Fibroblast of lung (primary cell): ENCODE measurements at regions not wholly inside any gene's neighbourhood (a gene's known extent, or its start where the extent isn't known, plus 50 kb on each side); places are given as distances from the start of the nearest gene placed in this dataset.

ENCODE experiments used
- DNase-seq, 2 donors: peaks; one replicate each; pipeline versions ENCODE4 v3.0.0 to v3.0.0-alpha.2; 2010; ENCODE audit warnings: low read depth in 2 of 2
- H2AFZ ChIP-seq: 2 replicates; pipeline ENCODE4 v1.5.1; 2012; ENCODE audit warnings: low read length, control low read depth, inconsistent platforms
- H3K27ac ChIP-seq: 2 replicates; pipeline ENCODE4 v1.5.1; 2011; ENCODE audit warnings: low read length, control low read depth; ENCODE audit not compliant: insufficient read depth
- H3K27me3 ChIP-seq: 2 replicates; pipeline ENCODE4 v1.5.1; 2011; ENCODE audit warnings: mild to moderate bottlenecking, low read length; ENCODE audit not compliant: control insufficient read depth, insufficient read depth
- H3K36me3 ChIP-seq: 2 replicates; pipeline ENCODE4 v1.5.1; 2011; ENCODE audit warnings: low read length; ENCODE audit not compliant: control insufficient read depth, insufficient read depth
- H3K4me1 ChIP-seq: 2 replicates; pipeline ENCODE4 v1.5.1; 2011; ENCODE audit warnings: low read length; ENCODE audit not compliant: control insufficient read depth, insufficient read depth; ENCODE audit errors: extremely low read depth
- H3K4me2 ChIP-seq: 2 replicates; pipeline ENCODE4 v1.5.1; 2011; ENCODE audit warnings: low read length, control low read depth; ENCODE audit not compliant: insufficient read depth; ENCODE audit errors: extremely low read depth
- H3K4me3 ChIP-seq, 4 experiments: fragments of 200-600 bp in 1 of 4; sonication (generic) in 1 of 4; replicated peaks in 1 of 4; 2 replicates each; pipeline ENCODE4 v1.5.1; 2011 to 2016; ENCODE audit warnings: low read length in 4 of 4, low read depth in 3 of 4, mild to moderate bottlenecking in 3 of 4, control low read depth in 2 of 4, inconsistent platforms in 1 of 4, mixed read lengths in 1 of 4; ENCODE audit not compliant: insufficient read depth in 1 of 4; ENCODE audit errors: control extremely low read depth in 1 of 4
- H3K79me2 ChIP-seq: 2 replicates; pipeline ENCODE4 v1.5.1; 2012; ENCODE audit warnings: mild to moderate bottlenecking, low read length, inconsistent platforms; ENCODE audit not compliant: control insufficient read depth, insufficient read depth
- H3K9ac ChIP-seq: 2 replicates; pipeline ENCODE4 v1.5.1; 2011; ENCODE audit warnings: mild to moderate bottlenecking, low read length, control low read depth; ENCODE audit not compliant: insufficient read depth
- H3K9me3 ChIP-seq: 2 replicates; pipeline ENCODE4 v1.5.1; 2012; ENCODE audit warnings: low read depth, low read length; ENCODE audit not compliant: control insufficient read depth, insufficient read depth
- H4K20me1 ChIP-seq: 2 replicates; pipeline ENCODE4 v1.5.1; 2011; ENCODE audit warnings: low read length; ENCODE audit not compliant: control insufficient read depth, insufficient read depth; ENCODE audit errors: extremely low read depth
- CTCF ChIP-seq, 2 donors: IDR thresholded peaks in 1 of 2; conservative IDR thresholded peaks in 1 of 2; 1 replicate in 1 of 2; 2 replicates in 1 of 2; pipeline ENCODE4 v1.5.1; 2011 to 2012; ENCODE audit warnings: low read length in 2 of 2, control low read depth in 1 of 2, inconsistent platforms in 1 of 2, low read depth in 1 of 2, mild to moderate bottlenecking in 1 of 2
- EZH2 ChIP-seq: IDR thresholded peaks from 2 replicates; pipeline ENCODE4 v1.5.1; 2012; ENCODE audit warnings: low read length, control low read depth, mild to moderate bottlenecking; ENCODE audit errors: missing control alignments

- peak overlapping the region; percentile 68 for H3K4me2 ChIP-seq
- no peaks in the 10 kb centered on the region for H3K27me3 ChIP-seq
- H3K79me2 ChIP-seq: peaks cover 2% of the 10 kb centered on the region
- no peak overlapping the region for H2AFZ ChIP-seq
- no peaks in the 10 kb centered on the region for H3K9me3 ChIP-seq
- peak; percentile 94 to 99 for DNase-seq
- peaks cover 18% of the 10 kb centered on the region for H3K4me1 ChIP-seq
- TF ChIP-seq EZH2 (no peak), CTCF (conservative IDR thresholded peaks at IDR 0.05 in 1 of 2, IDR thresholded peaks at IDR 0.05 in 1 of 2; ENCODE audit: low read depth in 1 of 2, low read length in 2 of 2) (no peak)
- no peak overlapping the region for H3K9ac ChIP-seq
- no peak overlapping the region for H3K4me3 ChIP-seq
- H3K36me3 ChIP-seq: no peaks in the 10 kb centered on the region
- H3K27ac ChIP-seq: peak overlapping the region; percentile 71
- no peaks in the 10 kb centered on the region for H4K20me1 ChIP-seq
Measured at GRCh38 chr16:85321509-85322271, 209.4 kb upstream of the CIBAR2 start.

- TF ChIP-seq EZH2: no peak
- TF ChIP-seq CTCF (conservative IDR thresholded peaks at IDR 0.05 in 1 of 2, IDR thresholded peaks at IDR 0.05 in 1 of 2; ENCODE audit: low read depth in 1 of 2, low read length in 2 of 2): no peak
- Histone ChIP-seq H4K20me1 (no peaks in the 10 kb centered on the region), H3K36me3 (no peaks in the 10 kb centered on the region), H2AFZ (no peak overlapping the region), H3K9ac (no peak overlapping the region), H3K79me2 (peaks cover 2% of the 10 kb centered on the region), H3K4me3 (no peak overlapping the region), H3K4me1 (peaks cover 18% of the 10 kb centered on the region), H3K9me3 (no peaks in the 10 kb centered on the region), H3K27me3 (no peaks in the 10 kb centered on the region), H3K4me2 (no peak overlapping the region), H3K27ac (no peak overlapping the region)
- no peak for DNase-seq
Measured at GRCh38 chr16:85323230-85323960, 211.1 kb upstream of the CIBAR2 start.

- H3K4me1 ChIP-seq: peaks cover 18% of the 10 kb centered on the region
- H3K9me3 ChIP-seq: no peaks in the 10 kb centered on the region
- H3K36me3 ChIP-seq: no peaks in the 10 kb centered on the region
- H2AFZ ChIP-seq: no peak overlapping the region
- no peak for DNase-seq
- H3K27me3 ChIP-seq: no peaks in the 10 kb centered on the region
- H3K4me2 ChIP-seq: no peak overlapping the region
- no peak overlapping the region for H3K9ac ChIP-seq
- no peak overlapping the region for H3K27ac ChIP-seq
- H4K20me1 ChIP-seq: no peaks in the 10 kb centered on the region
- H3K4me3 ChIP-seq: no peak overlapping the region
- no peak for TF ChIP-seq EZH2
- no peak for TF ChIP-seq CTCF (conservative IDR thresholded peaks at IDR 0.05 in 1 of 2, IDR thresholded peaks at IDR 0.05 in 1 of 2; ENCODE audit: low read depth in 1 of 2, low read length in 2 of 2)
- H3K79me2 ChIP-seq: peaks cover 2% of the 10 kb centered on the region
Measured at GRCh38 chr16:85323961-85324253, 211.6 kb upstream of the CIBAR2 start.
